ENCODE measurements at regions not wholly inside any gene's neighbourhood (a gene's known extent, or its start where the extent isn't known, plus 50 kb on each side); places are given as distances from the start of the nearest gene placed in this dataset.

DNA sequence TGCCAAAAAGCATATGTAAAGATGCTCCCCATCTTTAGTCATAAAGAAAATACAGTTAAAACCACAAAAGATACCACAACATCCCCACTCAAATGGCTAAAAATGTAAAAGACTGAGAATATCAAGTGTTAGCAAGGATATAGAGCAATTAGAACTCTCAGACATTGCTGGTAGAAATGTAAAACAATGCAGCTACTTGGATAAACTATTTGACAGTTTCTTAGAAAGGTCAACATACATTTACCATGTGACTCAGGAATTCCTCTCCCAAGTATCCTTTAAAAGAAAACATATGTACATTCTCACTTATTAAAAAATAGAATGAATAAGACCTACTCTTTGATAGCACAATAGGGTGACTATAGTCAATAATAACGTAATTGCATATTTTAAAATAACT is 173.7 kb downstream of the HNRNPD start:
- no peaks in the 10 kb centered on the region for H3K27me3 ChIP-seq (ENCODE audit: control insufficient read depth in 2 of 2, insufficient read depth in 2 of 2, low read length in 2 of 2)
- no peak overlapping the region for H3K9ac ChIP-seq (ENCODE audit: low read depth in 1 of 2, low read length in 2 of 2)
- no peaks in the 10 kb centered on the region for H3K36me3 ChIP-seq (ENCODE audit: control insufficient read depth in 2 of 2, insufficient read depth in 2 of 2, low read length in 2 of 2)
- H3K4me1 ChIP-seq (ENCODE audit: control insufficient read depth in 2 of 2, insufficient read depth in 2 of 2, low read length in 2 of 2), result no peaks in the 10 kb centered on the region
- H3K9me3 ChIP-seq (ENCODE audit: control insufficient read depth in 2 of 2, low read length in 2 of 2), result no peaks in the 10 kb centered on the region
- H3K27ac ChIP-seq (ENCODE audit: low read depth in 2 of 2, low read length in 2 of 2), result no peak overlapping the region
- H3K4me3 ChIP-seq (ENCODE audit: low read length in 2 of 2), result no peak overlapping the region

DNA sequence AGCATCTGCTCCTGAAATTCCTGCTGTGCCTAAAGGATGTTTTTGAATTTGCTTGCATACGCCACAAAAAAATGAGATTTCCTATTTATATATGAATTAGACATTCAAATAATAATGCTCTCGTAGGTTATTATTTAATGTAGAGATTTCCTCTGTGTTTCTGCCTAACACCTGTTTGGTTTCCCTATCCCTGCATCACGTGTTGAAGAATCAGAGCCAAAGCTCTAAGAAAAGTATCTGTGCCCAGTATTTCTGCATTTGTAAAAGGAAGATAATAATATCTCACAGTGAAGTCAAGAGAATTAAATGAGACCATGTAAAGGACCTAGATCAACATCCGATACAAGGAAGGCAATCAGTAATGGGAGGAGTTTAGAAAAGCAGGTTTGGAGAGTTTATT is 179.5 kb downstream of the HNRNPD start:
- H3K27me3 ChIP-seq (ENCODE audit: control insufficient read depth in 2 of 2, insufficient read depth in 2 of 2, low read length in 2 of 2), result no peaks in the 10 kb centered on the region
- no peak overlapping the region for H3K4me3 ChIP-seq (ENCODE audit: low read length in 2 of 2)
- no peak overlapping the region for H3K9ac ChIP-seq (ENCODE audit: low read depth in 1 of 2, low read length in 2 of 2)
- H3K4me1 ChIP-seq (ENCODE audit: control insufficient read depth in 2 of 2, insufficient read depth in 2 of 2, low read length in 2 of 2), result no peaks in the 10 kb centered on the region
- H3K9me3 ChIP-seq (ENCODE audit: control insufficient read depth in 2 of 2, low read length in 2 of 2), result no peaks in the 10 kb centered on the region
- H3K27ac ChIP-seq (ENCODE audit: low read depth in 2 of 2, low read length in 2 of 2), result no peak overlapping the region
- H3K36me3 ChIP-seq (ENCODE audit: control insufficient read depth in 2 of 2, insufficient read depth in 2 of 2, low read length in 2 of 2), result no peaks in the 10 kb centered on the region

DNA sequence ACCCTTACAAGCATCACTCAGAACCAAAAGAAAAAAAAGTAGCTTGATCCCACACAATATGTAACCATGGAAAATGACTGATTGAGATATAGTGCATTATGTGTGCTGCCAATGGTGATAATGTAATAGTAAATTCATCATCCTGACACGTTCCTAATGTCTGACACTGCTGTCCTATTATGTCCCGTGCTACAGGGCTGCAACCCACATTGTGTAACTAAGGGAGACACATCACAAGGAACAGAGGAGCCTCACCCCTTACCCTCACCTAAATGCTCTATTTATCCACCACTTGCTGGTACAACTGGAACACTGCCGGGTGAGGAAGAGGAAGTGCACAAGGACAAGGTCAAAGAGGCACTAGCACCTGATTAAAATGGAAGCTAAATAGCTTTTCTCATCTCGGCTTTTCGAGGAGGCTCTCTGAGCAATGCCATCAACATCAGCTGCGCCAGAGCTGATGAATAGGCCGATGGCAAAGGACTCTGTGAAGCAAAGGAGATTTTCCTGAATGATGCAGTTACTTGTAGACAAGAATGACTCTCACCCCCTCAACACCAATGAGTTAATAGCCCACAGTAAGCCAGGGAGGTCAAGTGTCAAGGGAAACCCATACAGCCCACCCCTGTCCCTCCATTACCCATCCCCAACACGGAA is 181.6 kb downstream of the HNRNPD start:
- H3K4me3 ChIP-seq (ENCODE audit: low read length in 2 of 2), result no peak overlapping the region
- H3K27ac ChIP-seq (ENCODE audit: low read depth in 2 of 2, low read length in 2 of 2), result no peak overlapping the region
- H3K9ac ChIP-seq (ENCODE audit: low read depth in 1 of 2, low read length in 2 of 2), result no peak overlapping the region

DNA sequence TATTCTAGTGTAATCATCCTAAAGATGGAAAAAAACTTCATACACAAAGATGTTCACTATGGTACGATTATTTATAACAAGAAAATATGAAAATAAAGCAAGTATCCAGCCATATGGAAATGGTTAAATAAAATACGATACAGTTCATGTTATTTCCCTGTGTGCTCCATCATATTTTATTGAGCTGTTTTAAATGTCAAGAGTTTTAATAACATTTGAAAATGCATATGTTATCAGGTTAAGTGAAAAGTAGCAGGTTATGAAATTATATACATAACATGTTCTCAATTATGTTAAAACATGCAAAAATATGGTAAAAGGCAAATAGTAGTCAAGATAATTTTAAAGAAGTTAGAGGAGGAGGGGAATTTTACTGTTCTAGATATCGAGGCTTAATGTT is 192.0 kb downstream of the HNRNPD start:
- no peak overlapping the region for H3K4me3 ChIP-seq (ENCODE audit: low read length in 2 of 2)
- H3K27me3 ChIP-seq (ENCODE audit: control insufficient read depth in 2 of 2, insufficient read depth in 2 of 2, low read length in 2 of 2), result no peaks in the 10 kb centered on the region
- no peak overlapping the region for H3K9ac ChIP-seq (ENCODE audit: low read depth in 1 of 2, low read length in 2 of 2)
- no peaks in the 10 kb centered on the region for H3K36me3 ChIP-seq (ENCODE audit: control insufficient read depth in 2 of 2, insufficient read depth in 2 of 2, low read length in 2 of 2)
- H3K9me3 ChIP-seq (ENCODE audit: control insufficient read depth in 2 of 2, low read length in 2 of 2), result no peaks in the 10 kb centered on the region
- H3K4me1 ChIP-seq (ENCODE audit: control insufficient read depth in 2 of 2, insufficient read depth in 2 of 2, low read length in 2 of 2), result no peaks in the 10 kb centered on the region
- no peak overlapping the region for H3K27ac ChIP-seq (ENCODE audit: low read depth in 2 of 2, low read length in 2 of 2)

More for the DNA sequence above, 181.6 kb downstream of the HNRNPD start:
- Histone ChIP-seq H3K36me3 (ENCODE audit: control insufficient read depth in 2 of 2, insufficient read depth in 2 of 2, low read length in 2 of 2) (no peaks in the 10 kb centered on the region), H3K4me1 (ENCODE audit: control insufficient read depth in 2 of 2, insufficient read depth in 2 of 2, low read length in 2 of 2) (no peaks in the 10 kb centered on the region), H3K27me3 (ENCODE audit: control insufficient read depth in 2 of 2, insufficient read depth in 2 of 2, low read length in 2 of 2) (no peaks in the 10 kb centered on the region), H3K9me3 (ENCODE audit: control insufficient read depth in 2 of 2, low read length in 2 of 2) (no peaks in the 10 kb centered on the region)

DNA sequence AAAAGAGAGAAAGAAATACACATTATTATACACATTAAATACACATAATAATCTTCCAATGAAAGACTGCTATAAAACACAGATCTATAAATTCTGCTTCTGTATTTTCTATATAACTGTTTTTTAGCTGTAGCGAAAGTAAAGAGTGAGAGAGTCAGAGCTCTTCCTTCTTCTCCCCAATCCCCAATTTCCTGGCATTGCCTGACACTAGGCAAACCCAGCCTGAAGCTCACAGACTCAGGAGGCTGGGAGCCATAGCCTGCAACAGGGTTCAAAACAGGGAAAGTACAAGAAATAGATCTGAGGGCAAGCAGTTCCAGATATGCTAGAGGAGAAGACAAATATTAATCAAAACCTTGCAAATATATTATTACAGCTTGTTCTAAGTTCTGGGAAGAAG is 201.6 kb downstream of the HNRNPD start:
- Histone ChIP-seq H3K4me1 (ENCODE audit: control insufficient read depth in 2 of 2, insufficient read depth in 2 of 2, low read length in 2 of 2) (no peaks in the 10 kb centered on the region), H3K27me3 (ENCODE audit: control insufficient read depth in 2 of 2, insufficient read depth in 2 of 2, low read length in 2 of 2) (no peaks in the 10 kb centered on the region), H3K9ac (ENCODE audit: low read depth in 1 of 2, low read length in 2 of 2) (no peak overlapping the region), H3K36me3 (ENCODE audit: control insufficient read depth in 2 of 2, insufficient read depth in 2 of 2, low read length in 2 of 2) (no peaks in the 10 kb centered on the region), H3K4me3 (ENCODE audit: low read length in 2 of 2) (no peak overlapping the region), H3K9me3 (ENCODE audit: control insufficient read depth in 2 of 2, low read length in 2 of 2) (no peaks in the 10 kb centered on the region), H3K27ac (ENCODE audit: low read depth in 2 of 2, low read length in 2 of 2) (no peak overlapping the region)

DNA sequence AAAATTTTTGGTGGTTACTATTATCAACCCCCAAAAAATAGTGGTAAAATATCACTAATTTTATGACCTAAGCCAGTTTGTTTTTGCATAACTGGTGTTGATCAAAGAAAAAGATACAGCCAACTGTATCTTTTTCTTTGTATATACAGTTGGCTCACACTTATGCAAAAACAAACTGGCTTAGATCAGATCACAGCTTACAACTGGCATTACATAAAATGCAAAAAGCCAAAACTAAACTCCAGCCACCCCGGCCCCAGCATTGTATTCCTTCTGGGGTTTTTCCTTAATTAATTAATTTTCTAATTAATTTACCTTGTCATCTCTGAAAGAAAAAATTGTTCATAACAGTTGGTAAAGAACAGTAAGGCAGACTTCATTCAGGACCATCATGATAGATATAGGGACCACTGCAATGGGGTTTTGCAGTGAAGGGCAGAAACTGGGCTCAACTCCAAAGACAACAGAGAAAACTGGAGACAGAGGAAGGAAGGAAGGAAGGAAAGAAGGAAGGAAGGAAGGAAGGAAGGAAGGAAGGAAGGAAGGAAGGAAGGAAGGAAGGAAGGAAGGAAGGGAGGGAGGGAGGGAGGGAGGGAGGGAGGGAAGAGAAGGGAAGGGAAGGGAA is 202.1 kb downstream of the HNRNPD start:
- no peak overlapping the region for H3K9ac ChIP-seq (ENCODE audit: low read depth in 1 of 2, low read length in 2 of 2)
- no peak overlapping the region for H3K4me3 ChIP-seq (ENCODE audit: low read length in 2 of 2)
- no peaks in the 10 kb centered on the region for H3K4me1 ChIP-seq (ENCODE audit: control insufficient read depth in 2 of 2, insufficient read depth in 2 of 2, low read length in 2 of 2)
- H3K27me3 ChIP-seq (ENCODE audit: control insufficient read depth in 2 of 2, insufficient read depth in 2 of 2, low read length in 2 of 2), result no peaks in the 10 kb centered on the region
- H3K9me3 ChIP-seq (ENCODE audit: control insufficient read depth in 2 of 2, low read length in 2 of 2), result no peaks in the 10 kb centered on the region
- H3K27ac ChIP-seq (ENCODE audit: low read depth in 2 of 2, low read length in 2 of 2), result no peak overlapping the region
- no peaks in the 10 kb centered on the region for H3K36me3 ChIP-seq (ENCODE audit: control insufficient read depth in 2 of 2, insufficient read depth in 2 of 2, low read length in 2 of 2)

DNA sequence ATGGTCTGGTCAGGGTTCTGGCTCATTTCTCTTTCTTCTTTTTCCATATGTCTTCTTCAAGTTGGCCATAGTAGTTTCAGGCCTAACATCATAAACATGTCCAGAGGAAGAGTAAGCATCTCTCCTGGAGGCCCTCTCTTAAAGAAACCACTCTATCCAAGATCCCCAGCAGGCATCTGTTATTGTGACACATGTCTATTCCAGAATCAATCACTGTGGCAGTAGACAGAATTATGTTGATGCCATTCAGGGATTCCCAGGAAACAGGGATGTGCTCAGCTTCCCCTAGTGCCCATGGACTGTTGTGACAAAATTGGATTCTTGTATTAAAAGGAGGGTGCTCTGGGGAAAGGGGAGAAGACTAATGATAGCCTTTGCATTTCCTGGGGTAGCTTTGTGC is 224.0 kb downstream of the HNRNPD start:
- Histone ChIP-seq H3K9me3 (ENCODE audit: control insufficient read depth in 2 of 2, low read length in 2 of 2) (no peaks in the 10 kb centered on the region), H3K4me3 (ENCODE audit: low read length in 2 of 2) (no peak overlapping the region), H3K9ac (ENCODE audit: low read depth in 1 of 2, low read length in 2 of 2) (no peak overlapping the region), H3K27me3 (ENCODE audit: control insufficient read depth in 2 of 2, insufficient read depth in 2 of 2, low read length in 2 of 2) (no peaks in the 10 kb centered on the region), H3K36me3 (ENCODE audit: control insufficient read depth in 2 of 2, insufficient read depth in 2 of 2, low read length in 2 of 2) (no peaks in the 10 kb centered on the region), H3K27ac (ENCODE audit: low read depth in 2 of 2, low read length in 2 of 2) (no peak overlapping the region), H3K4me1 (ENCODE audit: control insufficient read depth in 2 of 2, insufficient read depth in 2 of 2, low read length in 2 of 2) (no peaks in the 10 kb centered on the region)

DNA sequence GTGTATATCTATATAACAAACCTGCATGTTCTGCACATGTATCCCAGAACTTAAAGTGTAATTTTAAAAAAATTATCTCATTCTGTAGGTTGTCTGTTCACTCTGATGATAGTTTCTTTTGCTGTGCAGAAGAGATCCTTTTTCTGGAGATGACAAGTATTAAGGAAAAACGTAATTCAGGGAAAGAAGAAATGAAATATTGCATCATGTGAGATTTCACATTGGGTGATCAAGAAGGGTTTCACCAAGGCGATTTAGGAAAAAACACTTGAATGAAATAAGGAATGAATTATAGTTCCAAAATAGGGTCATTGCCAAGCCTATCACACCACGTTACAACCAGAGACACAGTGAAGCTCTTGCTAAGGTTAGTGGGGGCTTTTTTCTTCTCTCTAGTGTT is 227.9 kb downstream of the HNRNPD start:
- Histone ChIP-seq H3K27me3 (ENCODE audit: control insufficient read depth in 2 of 2, insufficient read depth in 2 of 2, low read length in 2 of 2) (no peaks in the 10 kb centered on the region), H3K4me3 (ENCODE audit: low read length in 2 of 2) (no peak overlapping the region), H3K9ac (ENCODE audit: low read depth in 1 of 2, low read length in 2 of 2) (no peak overlapping the region), H3K36me3 (ENCODE audit: control insufficient read depth in 2 of 2, insufficient read depth in 2 of 2, low read length in 2 of 2) (no peaks in the 10 kb centered on the region), H3K27ac (ENCODE audit: low read depth in 2 of 2, low read length in 2 of 2) (no peak overlapping the region), H3K9me3 (ENCODE audit: control insufficient read depth in 2 of 2, low read length in 2 of 2) (no peaks in the 10 kb centered on the region), H3K4me1 (ENCODE audit: control insufficient read depth in 2 of 2, insufficient read depth in 2 of 2, low read length in 2 of 2) (no peaks in the 10 kb centered on the region)

DNA sequence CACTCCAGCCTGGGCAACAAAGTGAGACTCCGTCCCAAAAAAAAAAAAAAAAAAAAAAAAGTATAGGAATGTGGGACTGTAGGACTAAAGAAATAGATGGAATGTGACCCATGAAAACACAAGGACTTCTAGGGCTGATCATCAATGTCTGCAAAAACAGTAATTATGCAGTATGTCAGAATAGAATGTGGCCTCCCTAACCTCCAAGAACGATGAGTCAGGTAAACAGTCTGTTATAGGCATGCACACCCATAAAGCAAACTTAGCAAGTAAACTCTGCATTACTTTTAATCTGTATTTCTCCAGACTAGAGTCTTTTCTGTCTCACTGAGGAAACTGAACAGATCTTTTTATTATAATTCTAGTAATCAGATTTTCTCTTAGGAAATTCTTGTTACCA is 233.4 kb downstream of the HNRNPD start:
- H3K27ac ChIP-seq (ENCODE audit: low read depth in 2 of 2, low read length in 2 of 2), result no peak overlapping the region

DNA sequence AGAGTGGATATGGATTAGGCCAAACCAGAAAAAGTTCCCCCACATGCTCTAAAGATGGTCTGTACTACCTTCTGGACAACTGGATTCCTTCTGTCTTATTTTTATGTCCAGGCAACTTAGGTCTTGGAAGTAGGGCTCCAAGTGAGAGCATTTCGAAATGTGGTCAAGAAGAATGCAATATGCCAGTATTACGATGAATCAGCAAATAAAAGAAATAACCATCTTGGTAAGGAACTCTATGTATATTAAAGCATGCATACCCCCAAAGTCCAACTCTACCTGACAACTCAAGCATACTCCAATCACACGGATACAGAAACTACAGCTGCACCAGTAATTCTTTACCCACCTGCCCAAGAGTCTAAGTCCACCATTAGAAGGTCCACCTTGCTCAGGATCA is 234.5 kb downstream of the HNRNPD start:
- Histone ChIP-seq H3K9me3 (ENCODE audit: control insufficient read depth in 2 of 2, low read length in 2 of 2) (no peaks in the 10 kb centered on the region), H3K4me1 (ENCODE audit: control insufficient read depth in 2 of 2, insufficient read depth in 2 of 2, low read length in 2 of 2) (no peaks in the 10 kb centered on the region), H3K36me3 (ENCODE audit: control insufficient read depth in 2 of 2, insufficient read depth in 2 of 2, low read length in 2 of 2) (no peaks in the 10 kb centered on the region), H3K9ac (ENCODE audit: low read depth in 1 of 2, low read length in 2 of 2) (no peak overlapping the region), H3K27ac (ENCODE audit: low read depth in 2 of 2, low read length in 2 of 2) (no peak overlapping the region), H3K4me3 (ENCODE audit: low read length in 2 of 2) (no peak overlapping the region), H3K27me3 (ENCODE audit: control insufficient read depth in 2 of 2, insufficient read depth in 2 of 2, low read length in 2 of 2) (no peaks in the 10 kb centered on the region)

More for the DNA sequence above, 233.4 kb downstream of the HNRNPD start:
- no peaks in the 10 kb centered on the region for H3K4me1 ChIP-seq (ENCODE audit: control insufficient read depth in 2 of 2, insufficient read depth in 2 of 2, low read length in 2 of 2)
- H3K9me3 ChIP-seq (ENCODE audit: control insufficient read depth in 2 of 2, low read length in 2 of 2), result no peaks in the 10 kb centered on the region
- H3K27me3 ChIP-seq (ENCODE audit: control insufficient read depth in 2 of 2, insufficient read depth in 2 of 2, low read length in 2 of 2), result no peaks in the 10 kb centered on the region
- H3K9ac ChIP-seq (ENCODE audit: low read depth in 1 of 2, low read length in 2 of 2), result no peak overlapping the region
- H3K36me3 ChIP-seq (ENCODE audit: control insufficient read depth in 2 of 2, insufficient read depth in 2 of 2, low read length in 2 of 2), result no peaks in the 10 kb centered on the region
- no peak overlapping the region for H3K4me3 ChIP-seq (ENCODE audit: low read length in 2 of 2)

Measured in mucosa of rectum (tissue), 2 donors.